HG03108 (cell line): ENCODE measurements at regions not wholly inside any gene's neighbourhood (a gene's known extent, or its start where the extent isn't known, plus 50 kb on each side); places are given as distances from the start of the nearest gene placed in this dataset.
"Not testable (repeated sequence)": the region's sequence is repeated elsewhere in the genome, so short reads cannot be mapped to it uniquely, and the experiment has no call there.

Source experiments
- ATAC-seq: cut with Tn5 transposase; IDR thresholded peaks from one replicate; pipeline ENCODE4 v1.9.1; 2021; ENCODE audit warnings: moderate library complexity; ENCODE audit not compliant: unreplicated experiment

- ATAC-seq, result no peak
These were observed 131.3 kb downstream of the LPIN1 start for GRCh38 chr2:11877764-11878163.

- not testable (repeated sequence) for ATAC-seq
These were observed 138.8 kb downstream of the LPIN1 start for GRCh38 chr2:11885253-11885652.

GRCh38 chr2:11886899-11887298, 140.5 kb downstream of the LPIN1 start:
- not testable (repeated sequence) for ATAC-seq

DNA sequence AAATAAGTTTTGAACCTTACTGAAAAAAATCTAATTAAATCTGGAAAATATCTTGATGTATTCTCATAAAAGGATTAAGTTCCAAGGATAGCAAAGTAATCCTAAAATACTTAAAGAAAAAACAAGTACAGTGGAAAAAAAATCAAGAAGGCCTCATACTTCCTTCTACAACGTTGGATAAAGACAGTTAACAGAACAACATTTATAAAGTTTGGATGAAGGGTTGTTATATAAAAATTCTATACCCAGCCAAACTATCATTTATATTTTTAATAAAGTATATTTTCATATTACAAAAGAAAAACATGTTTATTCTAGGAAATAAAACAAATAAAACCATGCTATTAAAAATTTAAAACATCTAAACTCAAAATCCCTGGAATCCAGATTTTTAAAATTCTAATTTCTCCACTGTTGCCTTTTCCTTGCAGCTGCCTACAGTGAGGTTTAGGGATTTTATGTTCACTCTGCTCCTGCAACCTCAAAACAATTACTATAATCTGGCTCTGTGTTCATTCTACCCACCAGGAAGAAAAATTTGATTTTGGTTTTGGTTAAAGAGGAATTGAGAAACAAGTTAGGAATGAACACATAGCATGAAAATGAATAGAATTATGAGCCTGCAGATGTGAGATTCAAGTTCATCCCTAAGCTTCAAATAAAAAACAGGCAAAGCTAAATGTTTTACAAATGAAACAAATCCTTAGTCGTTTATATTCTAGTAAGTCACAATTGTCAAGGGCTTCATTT, 142.8 kb downstream of the LPIN1 start:
- no peak for ATAC-seq

DNA sequence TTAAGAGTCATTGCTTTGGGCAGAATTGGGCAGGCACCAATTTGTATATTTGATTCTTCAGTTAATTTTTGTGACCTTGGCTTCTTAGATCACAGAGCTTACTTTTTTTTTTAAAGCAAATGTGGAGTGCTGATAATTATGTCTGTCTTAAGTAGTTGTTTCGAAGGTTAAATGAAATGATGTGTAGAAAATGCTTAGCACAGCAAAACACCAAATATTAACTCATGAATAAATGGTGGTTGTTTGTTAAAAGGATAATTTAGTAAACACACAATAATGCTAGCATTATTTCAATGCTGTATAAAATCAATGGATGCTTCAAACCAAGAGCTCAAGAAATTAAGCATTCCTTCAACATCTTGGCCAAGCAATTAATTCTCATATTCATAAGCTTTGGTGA, 143.4 kb downstream of the LPIN1 start:
- ATAC-seq, result no peak

DNA sequence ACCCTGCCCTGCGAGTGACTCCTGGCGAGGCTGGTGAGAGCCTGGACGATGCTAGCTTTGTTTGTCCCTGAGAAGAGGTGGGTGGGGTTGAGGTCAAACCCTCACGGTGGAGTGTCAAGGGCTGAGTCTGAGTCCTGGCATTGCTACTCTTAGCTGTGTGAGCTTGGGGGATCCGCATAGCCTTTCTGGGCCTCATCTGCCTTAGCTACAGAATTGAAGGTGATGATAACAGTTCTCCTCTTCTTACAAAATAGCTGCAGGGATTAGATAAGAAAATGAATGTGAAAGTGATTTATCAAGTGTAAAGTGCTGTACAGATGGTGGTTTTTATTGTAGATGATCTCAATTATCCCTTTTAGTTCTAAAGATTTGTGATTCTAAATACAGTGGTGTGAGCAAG, 144.6 kb downstream of the LPIN1 start:
- ATAC-seq, result no peak

DNA sequence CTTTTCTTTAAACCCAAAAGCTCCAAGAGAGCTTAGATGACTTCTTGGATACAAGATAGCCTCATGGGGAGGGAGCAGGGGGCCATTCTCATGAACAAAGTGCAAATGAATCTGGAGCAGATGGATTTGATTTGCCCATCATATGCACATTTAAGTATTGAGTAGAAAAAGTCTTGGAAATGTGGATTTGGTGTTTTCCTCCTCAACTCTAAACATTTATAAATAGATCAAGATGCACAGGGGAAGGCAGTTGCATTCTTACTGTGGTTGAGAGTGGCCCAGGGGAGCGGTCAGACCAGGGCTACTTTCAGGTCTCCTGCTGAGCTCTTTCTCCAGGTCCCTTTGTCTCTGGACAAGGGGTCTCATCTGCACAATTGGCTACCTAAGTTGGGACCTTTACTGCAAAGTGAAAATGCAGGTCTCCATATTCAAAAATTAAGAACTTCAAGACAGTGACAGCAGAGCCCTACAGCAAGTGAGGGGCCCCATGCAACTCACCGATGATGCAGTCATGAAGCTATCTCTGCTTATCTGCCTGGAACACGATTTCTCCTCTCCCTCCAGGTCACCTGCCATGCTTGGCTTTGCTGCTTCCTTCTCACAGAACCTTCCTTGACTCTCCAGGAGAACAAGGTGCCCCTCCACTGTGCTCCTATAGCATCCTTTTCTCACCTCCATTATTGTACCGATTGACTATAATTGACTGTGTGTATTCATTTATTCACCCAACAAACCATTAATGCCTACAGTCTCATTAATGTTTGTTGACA, 145.4 kb downstream of the LPIN1 start:
- ATAC-seq, result no peak

DNA sequence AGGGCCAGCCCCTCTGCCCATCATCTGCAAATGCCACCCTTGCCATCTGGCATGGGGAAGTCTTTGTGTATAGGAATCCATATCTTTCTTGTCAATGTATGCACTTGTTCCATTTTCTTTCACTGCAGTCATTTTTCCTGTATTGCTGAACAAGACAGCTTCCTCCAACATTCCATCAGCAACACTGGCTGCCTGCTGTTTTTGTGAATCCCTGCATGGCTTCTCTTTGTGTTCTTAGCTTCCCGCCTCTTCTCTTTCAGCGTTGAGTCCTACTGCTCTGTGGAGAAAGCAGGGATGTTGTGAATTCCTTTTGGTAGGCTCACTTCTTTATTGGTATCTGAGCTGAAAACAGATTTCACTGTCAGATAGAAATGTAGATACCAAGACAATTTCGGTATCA, 150.0 kb downstream of the LPIN1 start:
- no peak for ATAC-seq

GRCh38 chr2:11898576-11898975, 152.1 kb downstream of the LPIN1 start:
- no peak for ATAC-seq

DNA sequence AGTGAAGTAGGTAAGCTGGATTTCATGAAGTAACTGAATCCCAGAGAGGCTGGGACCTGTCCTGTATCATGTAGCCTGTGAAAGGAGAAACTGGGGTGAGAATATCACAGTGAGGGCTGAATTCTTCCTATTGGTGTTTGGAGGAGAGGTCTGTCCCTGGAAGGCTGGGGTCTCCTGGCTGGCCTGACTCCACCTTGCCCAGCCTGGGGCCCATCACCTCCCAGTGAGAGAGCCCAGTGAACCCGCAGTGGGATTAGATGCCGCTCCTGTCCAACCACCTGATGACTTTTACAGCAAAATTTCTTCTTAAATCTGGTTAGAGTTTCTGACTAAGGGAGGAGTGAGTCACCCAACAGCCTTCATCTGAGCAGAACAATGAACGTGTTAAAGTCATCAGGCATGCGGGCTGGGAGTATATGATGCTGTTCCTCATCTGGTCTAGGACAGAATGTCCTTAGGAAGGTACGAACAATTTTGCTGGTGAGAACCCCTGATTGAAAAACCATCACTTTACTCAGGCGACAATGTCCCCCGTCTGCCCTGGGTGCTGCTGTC, 152.9 kb downstream of the LPIN1 start:
- ATAC-seq, result no peak

DNA sequence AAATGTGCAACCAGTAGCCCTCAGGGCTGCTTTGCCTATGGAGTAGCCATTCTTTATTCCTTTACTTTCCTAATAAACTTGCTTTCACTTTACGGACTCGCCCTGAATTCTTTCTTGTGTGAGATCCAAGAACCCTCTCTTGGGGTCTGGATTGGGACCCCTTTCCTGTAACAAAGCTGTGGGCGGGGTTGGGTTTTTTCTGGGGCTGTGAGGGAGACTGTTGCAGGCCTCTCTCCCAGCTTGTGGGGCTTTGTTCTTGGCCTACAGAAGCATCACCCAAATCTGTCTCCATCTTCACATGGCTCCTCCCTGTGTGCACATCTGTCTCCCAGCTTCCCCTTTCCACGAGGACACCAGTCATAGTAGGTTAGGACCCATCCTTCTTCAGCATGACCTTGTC, 154.5 kb downstream of the LPIN1 start:
- not testable (repeated sequence) for ATAC-seq

DNA sequence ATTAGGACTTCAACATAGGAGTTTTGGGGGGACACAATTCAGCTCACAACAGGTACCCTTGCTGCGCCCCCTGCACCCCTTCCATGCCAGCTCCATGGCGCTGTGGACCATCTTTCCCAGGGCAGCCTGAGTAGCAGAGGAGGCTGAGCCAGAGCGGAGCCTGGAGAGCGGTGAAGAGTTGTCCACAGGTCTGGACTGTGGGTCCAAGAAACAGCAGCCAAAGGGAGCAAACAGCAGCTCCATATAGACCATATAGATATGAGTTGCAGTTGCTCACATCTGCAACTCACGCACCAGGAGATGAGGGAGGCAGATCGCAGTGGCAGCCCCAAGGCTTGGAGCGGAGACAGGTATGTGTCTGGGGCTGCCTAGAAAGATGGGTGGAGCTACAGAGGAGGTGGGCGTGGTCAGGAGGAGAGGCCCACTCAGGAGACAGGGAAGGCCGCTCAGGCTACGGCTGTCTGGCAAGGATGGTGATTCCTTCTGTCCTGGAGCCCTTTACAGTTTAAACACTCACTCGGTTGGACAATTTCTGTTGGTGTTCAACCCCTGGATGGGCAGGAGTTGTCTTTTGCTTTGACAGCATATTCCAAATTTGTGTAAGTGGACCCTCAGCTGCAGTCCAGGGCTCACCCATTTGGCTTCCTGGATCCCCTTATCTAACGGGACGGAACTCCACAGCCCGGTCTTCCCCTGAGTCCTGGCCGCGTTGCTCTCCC, 155.1 kb downstream of the LPIN1 start:
- no peak for ATAC-seq

DNA sequence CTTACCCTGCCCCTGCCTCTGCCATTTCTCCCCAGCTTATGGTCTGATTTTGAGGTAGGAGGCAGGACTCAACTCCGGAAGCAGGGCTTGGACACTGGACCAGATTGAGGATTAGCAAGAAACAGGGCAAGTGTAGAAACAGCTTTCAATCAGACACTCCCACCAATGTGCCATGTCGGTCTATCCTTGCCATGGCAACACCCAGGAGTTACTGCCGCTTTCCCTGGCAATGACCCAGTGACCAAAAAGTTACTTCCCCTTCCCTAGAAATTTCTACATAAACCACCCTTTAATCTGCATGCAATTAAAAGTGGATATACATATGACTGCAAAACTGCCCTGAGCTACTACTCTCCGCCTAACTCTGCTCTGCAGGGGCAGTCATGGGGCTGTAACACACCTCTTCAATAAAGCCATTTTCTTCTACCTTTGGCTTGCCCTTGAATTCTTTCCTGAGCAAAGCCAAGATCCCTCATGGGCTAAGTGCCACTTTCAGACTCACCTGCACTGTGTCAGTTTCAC, 156.7 kb downstream of the LPIN1 start:
- no peak for ATAC-seq

GRCh38 chr2:11904029-11904428, 157.6 kb downstream of the LPIN1 start:
- no peak for ATAC-seq

DNA sequence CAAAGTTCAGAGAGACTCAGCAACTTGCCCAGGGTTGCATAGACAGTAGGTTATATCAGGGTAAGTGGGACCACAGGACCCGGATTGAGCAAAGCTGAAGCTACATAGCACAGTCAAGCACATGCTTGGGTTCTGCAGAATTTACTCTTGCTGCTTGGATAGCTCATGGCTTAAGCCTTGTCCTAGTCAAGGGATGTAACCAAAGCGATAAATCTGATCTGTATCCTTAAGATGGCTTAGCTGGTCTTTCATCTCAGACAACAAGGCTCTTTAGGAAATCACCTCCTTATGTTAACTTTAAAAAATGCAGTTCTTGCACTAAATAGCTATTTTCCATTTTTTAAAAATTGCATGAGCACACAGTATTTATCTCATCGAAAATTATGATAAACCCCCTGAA, 158.5 kb downstream of the LPIN1 start:
- ATAC-seq, result no peak

GRCh38 chr2:11907190-11907589, 160.8 kb downstream of the LPIN1 start:
- ATAC-seq, result no peak

- ATAC-seq, result no peak
These were observed 164.5 kb downstream of the LPIN1 start for GRCh38 chr2:11910971-11911370.

GRCh38 chr2:11912980-11913379, 166.5 kb downstream of the LPIN1 start:
- ATAC-seq, result no peak

- no peak for ATAC-seq
These were observed 168.0 kb downstream of the LPIN1 start for GRCh38 chr2:11914455-11914854.

DNA sequence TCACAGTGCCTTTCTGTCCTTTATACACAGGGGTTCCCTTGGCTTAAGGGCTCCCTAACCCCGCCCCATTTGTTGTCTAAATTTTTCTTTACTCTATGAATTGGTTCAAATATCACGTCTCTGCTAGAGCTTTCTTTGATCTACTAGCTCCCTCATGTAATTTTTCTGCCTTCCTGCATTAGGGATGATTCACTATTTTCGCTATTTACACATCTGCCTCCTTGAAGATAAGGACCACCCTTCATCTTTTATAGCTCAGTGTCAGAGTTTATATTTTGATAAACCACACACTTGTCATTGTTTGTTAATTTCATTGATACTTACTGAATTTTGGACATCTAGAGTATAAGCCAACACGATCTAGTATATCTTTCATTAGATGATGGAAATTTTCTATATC, 169.2 kb downstream of the LPIN1 start:
- ATAC-seq, result no peak

- no peak for ATAC-seq
These were observed 173.5 kb downstream of the LPIN1 start for GRCh38 chr2:11919953-11920352.
